ENCODE measurements at regions not wholly inside any gene's neighbourhood (a gene's known extent, or its start where the extent isn't known, plus 50 kb on each side); places are given as distances from the start of the nearest gene placed in this dataset.
"Not testable (repeated sequence)": the region's sequence is repeated elsewhere in the genome, so short reads cannot be mapped to it uniquely, and the experiment has no call there.

DNA sequence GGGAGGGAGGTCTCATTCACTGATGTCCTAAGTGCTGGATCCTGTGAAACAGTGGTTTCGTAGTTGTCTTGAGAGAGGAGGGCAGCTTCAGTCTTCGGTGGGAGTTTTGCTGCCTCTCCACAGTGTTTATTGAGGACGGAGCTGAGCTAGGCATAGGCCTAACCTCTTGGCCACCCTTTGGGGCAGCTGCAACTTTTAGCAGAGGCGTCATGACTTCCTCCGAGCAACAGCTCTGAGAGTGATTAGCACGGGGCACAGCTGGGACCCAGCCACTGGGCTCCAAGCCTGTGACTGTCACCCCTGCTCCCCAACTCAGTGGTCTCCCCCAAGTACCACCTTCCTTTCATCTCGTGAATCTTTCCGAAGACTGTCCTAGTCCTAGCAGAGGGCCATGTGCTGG lies 139.9 kb upstream of the NCOR2 start:
- no peak for DNase-seq (ENCODE audit: low read depth in 3 of 3, low spot score in 2 of 3)

DNA sequence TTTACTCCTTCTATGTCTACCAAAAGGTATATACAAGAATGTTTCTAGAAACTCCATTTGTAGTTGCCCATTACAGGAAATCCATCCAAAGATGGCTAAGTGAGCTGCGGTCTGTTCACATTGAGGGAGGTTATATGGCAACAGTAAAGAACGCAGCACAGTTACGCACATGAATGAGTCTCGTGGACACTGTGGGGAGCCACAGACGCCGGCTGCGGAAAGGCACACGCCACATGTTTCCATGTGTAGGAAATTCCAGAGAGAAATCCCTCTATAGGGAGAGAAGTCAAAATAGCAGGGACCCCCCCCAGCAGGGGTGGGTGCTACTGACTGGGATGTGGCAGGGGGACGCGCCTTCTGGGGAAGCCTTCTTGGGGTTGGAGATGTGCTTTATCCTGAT lies 139.0 kb upstream of the NCOR2 start:
- DNase-seq (ENCODE audit: low read depth in 3 of 3, low spot score in 2 of 3) = no peak

DNA sequence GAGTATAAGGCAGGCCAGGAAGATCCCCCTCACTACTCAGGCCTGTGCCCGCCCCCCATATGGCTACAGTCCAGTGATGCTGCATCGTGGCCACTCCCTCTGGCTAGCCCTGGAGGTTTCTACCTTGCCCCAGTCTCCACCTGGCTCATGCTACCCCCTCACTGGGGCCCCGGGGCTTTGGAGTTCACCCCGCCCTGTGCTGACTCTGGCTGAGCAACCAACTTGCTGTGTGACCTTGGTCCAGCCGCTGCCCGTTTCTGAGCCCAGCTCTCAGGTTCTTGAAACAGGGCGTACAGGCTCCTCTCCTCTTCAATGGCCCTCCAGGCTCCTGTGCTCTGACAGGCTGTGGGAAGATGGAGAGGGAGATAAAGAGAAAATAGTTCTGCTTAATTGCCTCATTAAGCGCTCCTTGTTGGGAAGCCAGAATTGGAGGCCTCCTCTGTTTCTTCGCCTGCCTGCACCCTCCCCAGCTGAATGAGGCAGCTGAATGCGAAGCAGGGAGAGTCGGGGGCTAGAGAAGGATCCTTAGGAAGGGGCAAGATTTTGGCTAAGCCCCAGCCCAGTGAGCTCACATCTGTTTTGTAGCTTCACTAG lies 138.2 kb upstream of the NCOR2 start:
- no peak for DNase-seq (ENCODE audit: low read depth in 3 of 3, low spot score in 2 of 3)

DNA sequence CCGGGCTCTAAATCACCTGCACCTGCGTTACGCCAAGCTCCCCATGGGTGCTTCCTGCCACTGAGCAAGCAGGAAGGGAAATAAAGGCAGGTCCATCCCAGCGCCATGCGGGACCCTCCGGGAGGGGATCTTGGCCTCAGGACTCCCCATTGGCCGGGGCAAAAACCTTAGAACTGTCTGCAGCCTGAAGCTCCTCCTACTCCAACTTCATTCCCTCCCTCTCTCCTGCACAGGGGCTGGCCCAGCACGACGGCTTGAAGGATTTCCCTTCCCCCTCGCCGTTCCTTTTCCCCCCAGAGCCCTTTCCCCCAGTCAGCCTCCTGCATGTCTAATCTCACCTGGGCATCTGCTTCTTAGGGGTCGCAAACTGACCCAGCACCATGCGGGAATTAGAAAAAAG lies 137.2 kb upstream of the NCOR2 start:
- DNase-seq (ENCODE audit: low read depth in 3 of 3, low spot score in 2 of 3) = no peak

DNA sequence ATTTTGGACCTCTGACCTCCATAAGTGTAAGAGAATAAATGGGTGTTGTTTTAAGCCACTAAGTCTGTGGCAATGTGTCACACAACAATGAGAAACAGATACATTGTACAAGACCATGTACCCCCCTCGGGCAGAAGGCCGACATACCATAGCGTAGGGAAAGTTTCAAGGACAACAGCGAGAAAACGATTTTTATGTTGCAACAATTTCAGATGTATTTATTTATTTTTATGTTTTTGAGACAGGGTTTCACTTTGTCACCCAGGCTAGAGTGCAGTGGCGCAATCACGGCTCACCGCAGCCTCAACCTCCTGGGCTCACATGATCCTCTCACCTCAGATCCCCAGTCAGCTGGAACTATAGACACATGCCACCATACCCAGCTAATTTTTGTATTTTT lies 136.4 kb upstream of the NCOR2 start:
- no peak for DNase-seq (ENCODE audit: low read depth in 3 of 3, low spot score in 2 of 3)

DNA sequence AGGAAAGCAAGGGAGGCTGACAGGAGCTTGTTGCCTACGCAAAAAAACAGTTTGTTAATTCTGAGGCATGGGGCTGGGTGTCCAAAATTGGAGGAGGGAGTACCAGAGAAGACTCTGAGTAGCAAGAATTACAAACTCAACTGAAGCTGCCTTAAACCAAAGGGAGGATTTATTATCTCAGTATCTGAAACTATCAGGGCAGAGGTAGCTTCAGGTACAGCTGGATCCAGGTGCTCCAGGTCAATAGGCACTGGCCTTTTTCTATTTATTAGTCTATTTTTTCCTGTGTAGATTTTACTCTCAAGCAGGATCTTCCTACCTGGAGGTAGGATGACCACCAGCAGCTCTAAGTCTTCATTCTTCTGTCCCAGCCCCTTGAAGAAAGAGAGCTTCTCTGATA lies 135.3 kb upstream of the NCOR2 start:
- DNase-seq (ENCODE audit: low read depth in 3 of 3, low spot score in 2 of 3) = no peak

DNA sequence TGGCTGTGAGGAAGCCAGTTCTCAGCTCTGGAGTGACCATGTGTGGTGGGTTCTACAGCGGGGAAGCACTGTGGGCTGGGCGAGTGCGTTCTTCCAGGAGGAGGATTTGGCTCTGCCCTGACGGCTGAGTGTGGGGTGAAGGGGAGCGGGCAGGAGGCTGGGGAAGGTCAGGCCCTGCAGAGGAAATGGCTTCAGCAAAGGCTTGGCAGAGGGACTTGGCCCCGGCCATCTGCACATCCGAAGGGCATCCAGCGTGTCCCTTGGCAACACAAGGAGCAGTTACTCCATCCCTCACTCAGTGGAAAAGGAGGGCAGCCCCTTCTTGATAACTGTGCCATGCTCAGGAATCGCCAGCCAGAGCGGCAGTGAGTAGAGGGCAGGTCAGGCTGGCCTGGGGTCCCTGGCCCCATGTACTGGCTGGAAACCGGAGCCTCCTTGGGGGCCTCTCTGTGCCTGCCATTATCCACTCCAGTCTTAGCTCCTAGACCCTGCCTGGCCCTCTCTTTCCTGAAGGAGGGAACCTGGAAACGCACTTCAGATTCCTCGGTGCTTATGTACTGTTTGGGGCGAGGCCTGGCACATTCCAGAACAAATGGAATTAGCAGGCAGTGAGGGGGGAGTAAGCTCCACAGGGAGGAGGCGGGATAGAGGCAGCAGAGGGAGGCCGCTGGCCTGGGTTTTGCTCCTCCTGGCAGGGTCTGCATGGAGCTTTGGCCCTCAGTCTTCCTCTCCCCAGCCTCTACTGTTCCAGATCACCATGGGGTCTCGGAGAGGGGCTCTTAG lies 133.6 kb upstream of the NCOR2 start:
- no peak for DNase-seq (ENCODE audit: low read depth in 3 of 3, low spot score in 2 of 3)

DNA sequence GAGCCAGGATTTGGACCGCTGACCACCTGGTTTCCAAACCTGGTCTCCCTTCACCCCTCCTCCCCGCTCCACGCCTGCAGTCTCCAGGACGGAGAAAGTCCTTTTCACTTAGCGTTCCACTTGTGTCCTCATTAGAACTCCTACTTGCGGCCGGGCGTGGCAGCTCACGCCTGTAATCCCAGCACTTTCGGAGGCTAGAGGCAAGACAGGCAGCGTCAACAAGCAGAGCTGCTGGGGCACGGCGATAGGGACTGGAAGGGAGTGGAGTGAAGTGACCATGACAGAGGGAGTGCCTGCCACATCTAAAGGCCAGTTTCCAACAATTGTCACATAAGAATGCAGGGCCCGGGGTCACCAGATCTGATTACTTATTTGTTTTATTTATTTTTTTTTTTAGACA lies 132.5 kb upstream of the NCOR2 start:
- DNase-seq (ENCODE audit: low read depth in 3 of 3, low spot score in 2 of 3) = no peak

DNA sequence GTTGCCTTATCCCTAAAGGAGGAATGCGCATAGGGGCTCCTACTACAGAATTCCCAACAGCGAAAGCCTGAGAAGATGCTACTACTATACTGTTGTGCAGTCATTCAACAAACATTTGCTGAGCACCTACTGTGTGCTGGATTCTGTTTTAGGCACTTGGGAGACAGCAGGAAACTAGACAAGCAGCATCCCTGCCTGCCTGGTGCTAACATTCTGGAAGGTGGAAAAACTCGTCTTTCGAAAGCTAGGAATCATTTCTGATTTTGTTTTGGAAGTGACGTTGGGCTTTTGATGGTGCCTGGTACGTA lies 131.5 kb upstream of the NCOR2 start:
- DNase-seq (ENCODE audit: low read depth in 3 of 3, low spot score in 2 of 3) = no peak

DNA sequence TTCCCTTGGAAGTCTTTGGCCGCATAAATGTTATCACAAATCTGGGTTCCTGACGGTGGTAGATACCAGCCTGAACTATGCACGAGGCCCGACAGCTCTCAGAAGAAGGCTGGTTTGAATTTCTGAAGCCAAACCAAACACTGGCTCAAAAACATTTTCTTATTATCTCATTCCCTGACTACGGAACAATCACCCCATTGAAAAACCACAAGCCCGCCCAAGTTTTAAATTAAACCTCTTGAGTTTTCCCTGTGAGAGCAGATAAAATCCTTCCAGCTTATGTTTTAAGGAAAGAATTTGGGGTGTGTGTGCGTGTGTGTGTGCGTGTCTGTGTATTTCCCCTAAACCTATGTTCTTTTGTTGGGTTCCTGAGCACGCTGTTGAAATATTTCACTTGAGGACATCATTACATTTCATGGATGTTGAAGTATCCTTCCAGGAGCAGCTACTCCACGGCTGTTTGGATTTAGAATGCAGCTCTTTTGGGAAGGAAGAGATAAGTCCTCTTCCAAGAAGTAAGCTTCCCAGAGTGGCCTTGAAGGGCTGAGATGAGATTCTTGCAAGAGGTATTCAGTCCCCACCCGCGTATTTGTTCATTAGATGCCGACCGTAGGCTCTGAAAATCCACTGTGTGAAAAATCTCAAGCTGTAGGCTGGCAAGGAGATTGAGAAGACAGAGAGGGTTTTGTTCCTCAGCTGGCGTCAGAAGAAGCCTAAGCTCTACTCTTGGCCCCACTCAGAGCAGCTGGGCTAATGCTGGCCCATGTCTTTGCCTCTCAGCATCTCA lies 131.0 kb upstream of the NCOR2 start:
- no peak for DNase-seq (ENCODE audit: low read depth in 3 of 3, low spot score in 2 of 3)

DNA sequence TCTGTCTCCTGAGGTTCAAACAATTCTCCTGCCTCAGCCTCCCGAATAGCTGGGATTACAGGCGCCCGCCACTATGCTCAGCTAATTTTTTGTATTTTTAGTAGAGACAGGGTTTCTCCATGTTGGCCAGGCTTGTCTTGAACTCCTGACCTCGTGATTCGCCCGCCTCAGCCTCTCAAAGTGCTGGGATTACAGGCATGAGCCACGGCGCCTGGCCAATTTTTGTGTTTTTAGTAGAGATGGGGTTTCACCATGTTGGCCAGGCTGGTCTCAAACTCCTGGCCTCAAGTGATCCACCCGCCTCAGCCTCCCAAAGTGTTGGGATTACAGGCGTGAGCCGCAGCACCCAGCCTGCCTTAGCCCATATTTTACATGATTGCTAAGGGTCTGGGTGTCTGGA lies 130.3 kb upstream of the NCOR2 start:
- not testable (repeated sequence) for DNase-seq (ENCODE audit: low read depth in 3 of 3, low spot score in 2 of 3)

DNA sequence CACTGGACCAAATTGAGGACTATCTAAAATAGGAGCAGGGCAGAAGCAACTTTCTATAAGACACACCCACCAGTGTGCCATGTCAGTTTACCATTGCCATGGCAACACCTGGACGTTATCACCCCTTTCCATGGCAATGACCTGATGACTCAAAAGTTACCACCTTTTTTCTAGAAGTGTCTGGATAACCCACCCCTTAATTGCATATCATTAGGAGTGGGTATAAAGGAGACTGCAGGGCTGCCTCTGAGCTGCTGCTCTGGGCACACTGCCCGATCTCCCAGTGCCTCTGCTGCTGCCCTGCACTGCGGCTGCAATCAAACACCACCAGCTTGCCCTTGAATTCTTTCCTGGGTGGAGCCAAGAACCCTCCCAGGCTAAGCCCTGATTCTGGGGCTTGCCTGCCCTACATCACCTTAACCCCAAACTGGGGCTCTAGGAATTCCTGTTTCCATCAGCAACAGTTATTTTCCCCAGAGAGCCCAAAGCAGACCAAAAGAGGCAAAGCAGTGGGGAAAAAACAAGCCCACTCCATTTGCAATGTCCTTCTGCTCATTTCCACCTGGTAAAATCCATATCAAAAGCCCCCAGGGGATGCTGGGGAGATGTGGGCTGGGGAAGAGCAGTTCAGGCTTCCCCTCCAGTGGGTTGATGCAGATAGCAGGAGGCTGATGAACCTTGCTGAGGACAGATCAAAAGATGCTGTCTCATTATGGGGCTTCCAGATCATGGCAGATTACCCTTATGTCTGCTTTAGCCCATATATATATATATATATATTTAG lies 129.5 kb upstream of the NCOR2 start:
- DNase-seq (ENCODE audit: low read depth in 3 of 3, low spot score in 2 of 3) = no peak

DNA sequence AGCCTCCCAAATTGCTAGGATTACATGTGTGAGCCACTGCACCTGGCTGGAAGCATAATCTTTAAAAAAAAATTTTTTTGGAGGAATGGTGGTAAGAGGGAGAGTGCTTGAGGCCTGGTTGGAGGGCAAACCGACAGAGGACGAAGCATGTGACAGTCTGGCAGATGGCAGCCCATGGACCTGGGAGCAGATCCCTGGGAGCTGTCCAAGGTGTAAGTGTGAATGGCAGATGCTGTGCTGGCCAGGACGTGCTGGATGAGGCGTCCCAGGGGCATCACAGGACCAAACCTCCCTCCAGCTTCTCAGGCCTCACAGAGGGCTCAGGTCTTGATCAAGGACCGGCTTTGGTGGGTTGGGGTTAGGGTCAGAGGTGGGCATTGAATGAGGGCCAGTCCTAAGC lies 128.4 kb upstream of the NCOR2 start:
- DNase-seq (ENCODE audit: low read depth in 3 of 3, low spot score in 2 of 3) = no peak

DNA sequence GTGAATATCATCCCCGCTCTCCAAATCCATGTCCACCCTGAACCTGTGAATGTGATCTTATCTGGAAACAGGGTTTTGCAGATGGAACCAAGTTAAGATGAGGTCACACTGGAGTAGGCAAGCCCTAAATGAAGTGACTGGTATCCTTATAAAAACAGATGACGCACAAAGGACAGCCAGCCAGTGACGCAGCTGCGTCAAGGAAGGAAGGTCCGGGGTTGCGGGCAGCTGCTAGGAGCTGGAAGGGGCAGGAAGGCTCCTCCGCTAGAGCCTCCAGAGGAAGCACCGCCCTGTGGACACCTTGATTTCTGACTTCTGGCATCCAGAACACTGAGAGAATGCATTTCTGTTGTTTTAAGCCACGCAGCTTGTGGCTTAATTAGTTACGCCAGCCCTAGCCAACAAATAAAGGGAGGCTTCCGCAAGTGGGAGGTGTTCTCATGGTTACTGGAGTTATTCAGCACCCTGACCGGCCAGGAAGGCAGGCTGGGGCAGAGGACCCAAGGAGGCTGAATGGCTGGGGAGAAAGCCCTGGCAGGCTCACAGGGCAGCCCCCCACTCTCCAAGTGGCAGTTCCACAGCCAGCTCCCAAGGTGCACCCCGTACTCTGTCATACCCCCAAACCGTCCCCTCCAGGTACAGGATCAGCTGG lies 127.6 kb upstream of the NCOR2 start:
- no peak for DNase-seq (ENCODE audit: low read depth in 3 of 3, low spot score in 2 of 3)

DNA sequence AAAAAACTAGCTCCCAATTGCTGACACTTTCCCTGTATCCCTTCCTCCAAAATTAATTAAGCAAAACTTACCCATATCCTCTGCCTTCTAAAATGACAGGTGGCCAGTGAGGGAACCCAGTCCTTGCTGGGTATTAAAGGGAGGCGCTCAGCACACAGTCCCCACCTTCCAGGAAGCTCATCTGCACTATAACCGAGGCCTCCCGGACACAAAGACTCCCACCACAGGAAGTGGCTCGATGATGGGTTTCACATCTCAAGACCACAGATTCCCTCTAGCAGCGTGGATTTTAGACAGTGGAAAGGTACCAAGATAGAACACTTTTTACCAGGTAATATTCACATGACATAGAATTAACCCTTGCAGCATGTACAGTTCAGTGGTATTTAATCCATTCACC lies 126.8 kb upstream of the NCOR2 start:
- DNase-seq (ENCODE audit: low read depth in 3 of 3, low spot score in 2 of 3) = no peak

DNA sequence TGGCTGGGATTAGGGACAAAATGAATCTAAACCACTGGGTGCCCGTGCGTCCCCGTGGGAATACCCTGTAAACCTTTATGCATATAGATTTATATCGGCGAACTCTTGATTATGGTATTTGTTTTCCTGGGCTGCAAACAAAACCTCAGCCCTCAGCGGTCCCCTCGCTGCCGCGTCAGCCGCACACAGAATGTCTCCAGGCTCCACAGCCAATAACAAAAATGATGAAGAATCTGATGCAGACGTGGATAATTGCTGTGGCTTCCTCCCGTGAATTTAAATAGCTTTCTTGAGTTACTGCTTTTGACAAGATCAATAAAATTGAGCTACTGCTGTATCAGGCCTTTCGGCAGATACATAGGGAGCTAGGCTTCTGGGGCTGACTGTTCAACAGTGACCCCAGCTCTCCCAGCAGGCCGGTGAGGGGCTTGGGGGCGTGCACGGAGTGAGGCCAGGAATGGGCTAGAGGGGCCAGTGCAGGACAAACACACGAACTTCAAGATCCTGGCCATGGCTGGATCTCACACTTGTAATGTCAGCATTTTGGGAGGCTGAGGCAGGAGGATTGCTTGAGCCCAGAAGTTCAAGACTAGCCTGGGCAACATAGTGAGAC lies 125.8 kb upstream of the NCOR2 start:
- no peak for DNase-seq (ENCODE audit: low read depth in 3 of 3, low spot score in 2 of 3)

DNA sequence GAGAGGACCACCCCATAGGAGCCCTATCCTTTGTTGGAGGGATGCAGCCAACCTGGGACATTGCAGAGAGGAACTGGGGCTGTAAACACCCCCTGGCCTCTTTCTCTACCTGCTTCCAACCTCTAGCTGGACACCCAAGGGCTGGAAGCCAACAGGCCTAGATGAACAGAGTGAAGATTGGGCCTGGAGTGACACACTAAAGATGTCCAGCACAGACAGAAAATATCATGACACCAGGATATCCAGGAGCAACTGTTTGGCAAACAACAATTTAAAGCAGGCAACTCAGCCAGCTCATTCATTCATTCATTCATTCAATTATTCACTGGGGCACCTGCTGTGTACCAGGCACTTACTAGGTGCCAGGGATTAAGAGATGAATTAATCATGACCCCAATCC lies 125.0 kb upstream of the NCOR2 start:
- DNase-seq (ENCODE audit: low read depth in 3 of 3, low spot score in 2 of 3) = no peak

DNA sequence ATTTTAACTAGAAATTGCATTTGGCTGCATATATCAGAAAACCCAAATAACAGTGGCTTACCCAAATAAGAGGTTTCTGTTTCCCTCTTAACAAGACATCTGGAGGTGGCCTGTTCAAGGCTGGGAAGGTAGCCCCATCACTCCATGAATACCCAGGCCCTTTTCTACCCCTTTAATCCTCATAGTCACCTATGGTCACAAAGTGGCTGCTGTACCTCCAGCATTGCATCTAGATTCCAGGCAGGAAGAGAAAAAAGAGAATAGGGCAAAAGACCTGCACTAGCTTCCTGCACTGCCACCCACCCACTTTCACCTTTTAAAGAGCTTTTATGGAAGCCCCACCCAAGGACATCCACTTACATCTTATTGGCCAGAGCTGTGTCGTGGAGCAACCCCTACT lies 124.0 kb upstream of the NCOR2 start:
- DNase-seq (ENCODE audit: low read depth in 3 of 3, low spot score in 2 of 3) = no peak

DNA sequence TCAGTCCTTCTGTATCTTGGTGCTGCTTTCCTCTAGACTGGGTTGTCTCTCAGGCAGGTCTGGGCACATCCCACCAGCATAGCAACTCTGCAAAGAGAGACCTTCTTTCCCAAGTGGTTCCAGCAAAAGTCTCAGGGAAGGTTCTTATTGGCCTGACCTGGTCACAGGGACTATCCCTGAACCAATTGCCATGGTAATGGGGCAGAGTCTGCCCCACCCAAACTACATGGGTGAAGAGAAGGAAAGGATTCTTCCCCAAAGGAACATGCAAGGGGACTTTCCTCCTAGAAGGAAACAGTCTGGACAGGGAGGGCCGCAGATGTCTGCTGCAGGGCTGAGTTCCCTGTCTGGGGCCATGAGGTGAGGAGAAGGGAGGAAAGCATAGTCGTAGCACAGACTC lies 122.2 kb upstream of the NCOR2 start:
- no peak for DNase-seq (ENCODE audit: low read depth in 3 of 3, low spot score in 2 of 3)

DNA sequence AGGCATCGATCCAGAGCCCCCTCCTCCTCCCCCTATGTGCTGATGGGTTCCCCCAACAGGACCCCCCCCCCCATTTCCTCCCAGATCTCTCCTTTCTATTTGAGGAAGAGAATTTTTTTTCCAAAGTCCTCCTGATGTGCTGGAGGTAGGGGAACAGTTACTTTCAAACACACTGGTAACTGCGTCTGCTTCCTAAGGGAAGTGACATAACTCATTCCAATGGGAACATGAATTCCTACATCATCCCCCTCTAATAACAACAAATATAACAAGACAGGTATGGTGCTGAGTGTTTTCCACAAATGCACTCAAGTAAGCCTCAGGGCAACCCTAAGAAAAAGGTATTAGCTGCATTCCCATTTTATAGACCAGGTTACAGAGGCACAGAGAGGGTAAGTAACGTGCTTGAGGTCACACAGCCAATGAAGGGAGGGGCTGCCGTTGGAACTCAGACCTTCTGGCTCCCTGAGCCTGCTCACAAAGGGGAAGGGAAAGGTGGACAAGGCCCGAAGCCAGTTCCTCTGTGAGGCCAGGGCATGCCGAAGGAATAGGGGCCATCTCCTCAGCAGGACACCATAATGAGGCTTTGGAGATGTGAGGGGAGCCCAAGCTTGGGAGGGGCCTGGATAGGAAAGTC lies 121.1 kb upstream of the NCOR2 start:
- DNase-seq (ENCODE audit: low read depth in 3 of 3, low spot score in 2 of 3) = no peak

Measured in right renal cortex interstitium (tissue), 3 donors.